GM12878 (cell line): ENCODE measurements at regions not wholly inside any gene's neighbourhood (a gene's known extent, or its start where the extent isn't known, plus 50 kb on each side); places are given as distances from the start of the nearest gene placed in this dataset.
A peak's percentile ranks its signal among the peaks of the same experiment; 100 is the strongest.

Experiments
- BCL11A ChIP-seq: IDR thresholded peaks from 2 replicates; pipeline ENCODE4 v1.6.1; 2011; ENCODE audit warnings: low read depth, low read length
- BHLHE40 ChIP-seq, 2 experiments: fragments of 450-650 bp in 1 of 2; IDR thresholded peaks; 2 replicates each; pipeline ENCODE4 v1.6.1; 2011 to 2017; ENCODE audit warnings: low read depth in 2 of 2, borderline replicate concordance in 1 of 2, improper control_type of control experiment in 1 of 2, low read length in 1 of 2, mild to moderate bottlenecking in 1 of 2
- CEBPB ChIP-seq, 2 experiments: fragments of 150-350 bp in 1 of 2; IDR thresholded peaks; 2 replicates each; pipeline ENCODE4 v1.6.1; 2012 to 2014; ENCODE audit warnings: low read depth in 2 of 2, low read length in 2 of 2, borderline replicate concordance in 1 of 2, inconsistent platforms in 1 of 2
- EED ChIP-seq: sonication (generic); IDR thresholded peaks from 2 replicates; pipeline ENCODE4 v1.6.1; 2016; ENCODE audit warnings: antibody characterized with exemption, low read depth
- ETV6 ChIP-seq, 2 experiments: fragments of 450-650 bp in 1 of 2; IDR thresholded peaks in 1 of 2; conservative IDR thresholded peaks in 1 of 2; 2 replicates each; pipeline ENCODE4 v1.6.1; 2014; ENCODE audit warnings: antibody characterized with exemption in 1 of 2, borderline replicate concordance in 1 of 2, low read depth in 1 of 2, mild to moderate bottlenecking in 1 of 2, moderate library complexity in 1 of 2
- GABPA ChIP-seq: IDR thresholded peaks from 2 replicates; pipeline ENCODE4 v1.6.1; 2014; ENCODE audit warnings: antibody characterized with exemption, low read depth, mild to moderate bottlenecking, inconsistent platforms
- IKZF1 ChIP-seq: fragments of 450-650 bp; conservative IDR thresholded peaks from 2 replicates; pipeline ENCODE4 v1.6.1; 2017; ENCODE audit warnings: antibody characterized with exemption, mild to moderate bottlenecking
- IRF4 ChIP-seq: IDR thresholded peaks from 2 replicates; pipeline ENCODE4 v1.6.1; 2011; ENCODE audit warnings: low read depth, low read length
- MEF2A ChIP-seq: IDR thresholded peaks from 2 replicates; pipeline ENCODE4 v1.6.1; 2011; ENCODE audit warnings: low read depth, mild to moderate bottlenecking, low read length, moderate library complexity; ENCODE audit not compliant: insufficient read depth
- MTA2 ChIP-seq: fragments of 450-650 bp; IDR thresholded peaks from 2 replicates; pipeline ENCODE4 v1.6.1; 2016; ENCODE audit warnings: low read depth, mild to moderate bottlenecking, moderate library complexity
- NFIC ChIP-seq: IDR thresholded peaks from 2 replicates; pipeline ENCODE4 v1.6.1; 2012; ENCODE audit warnings: low read depth, mild to moderate bottlenecking, inconsistent platforms, low read length, moderate library complexity
- PML ChIP-seq: IDR thresholded peaks from 2 replicates; pipeline ENCODE4 v1.6.1; 2012; ENCODE audit warnings: low read length, inconsistent platforms
- POU2F2 ChIP-seq: IDR thresholded peaks from 3 replicates; pipeline ENCODE4 v1.6.1; 2011; ENCODE audit warnings: low read depth, mild to moderate bottlenecking, low read length, borderline replicate concordance
- RUNX3 ChIP-seq: IDR thresholded peaks from 2 replicates; pipeline ENCODE4 v1.6.1; 2012; ENCODE audit warnings: low read length, inconsistent platforms
- SMC3 ChIP-seq: IDR thresholded peaks from 2 replicates; pipeline ENCODE4 v1.6.1; 2011; ENCODE audit warnings: low read length, improper control_type of control experiment, borderline replicate concordance
- TBL1XR1 ChIP-seq: IDR thresholded peaks from 2 replicates; pipeline ENCODE4 v1.6.1; 2012; ENCODE audit warnings: low read depth, low read length, improper control_type of control experiment
- ZBED1 ChIP-seq: IDR thresholded peaks from 2 replicates; pipeline ENCODE4 v1.6.1; 2016; ENCODE audit warnings: borderline replicate concordance
- ZNF274 ChIP-seq: IDR thresholded peaks from one replicate; pipeline ENCODE4 v1.8.0; 2011; ENCODE audit not compliant: insufficient read length, insufficient read depth
- TF ChIP-seq, protein P1 (sequence below): fragments of 450-650 bp; formaldehyde crosslinking; IDR thresholded peaks from 2 replicates; pipeline ENCODE4 v1.4.0; 2022; ENCODE audit warnings: mild to moderate bottlenecking, moderate library complexity
- TF ChIP-seq, protein P2 (sequence below): IDR thresholded peaks from 2 replicates; pipeline ENCODE4 v1.6.1; 2011; ENCODE audit warnings: borderline replicate concordance, low read depth, mild to moderate bottlenecking, moderate library complexity, low read length; ENCODE audit not compliant: insufficient read depth, poor library complexity, severe bottlenecking
- TF ChIP-seq, protein P3 (sequence below): IDR thresholded peaks from 2 replicates; pipeline ENCODE4 v1.6.1; 2012; ENCODE audit warnings: low read length, inconsistent platforms
- TF ChIP-seq, protein P4 (sequence below): fragments of 450-650 bp; IDR thresholded peaks from 2 replicates; pipeline ENCODE4 v1.6.1; 2016; ENCODE audit warnings: mild to moderate bottlenecking

DNA sequence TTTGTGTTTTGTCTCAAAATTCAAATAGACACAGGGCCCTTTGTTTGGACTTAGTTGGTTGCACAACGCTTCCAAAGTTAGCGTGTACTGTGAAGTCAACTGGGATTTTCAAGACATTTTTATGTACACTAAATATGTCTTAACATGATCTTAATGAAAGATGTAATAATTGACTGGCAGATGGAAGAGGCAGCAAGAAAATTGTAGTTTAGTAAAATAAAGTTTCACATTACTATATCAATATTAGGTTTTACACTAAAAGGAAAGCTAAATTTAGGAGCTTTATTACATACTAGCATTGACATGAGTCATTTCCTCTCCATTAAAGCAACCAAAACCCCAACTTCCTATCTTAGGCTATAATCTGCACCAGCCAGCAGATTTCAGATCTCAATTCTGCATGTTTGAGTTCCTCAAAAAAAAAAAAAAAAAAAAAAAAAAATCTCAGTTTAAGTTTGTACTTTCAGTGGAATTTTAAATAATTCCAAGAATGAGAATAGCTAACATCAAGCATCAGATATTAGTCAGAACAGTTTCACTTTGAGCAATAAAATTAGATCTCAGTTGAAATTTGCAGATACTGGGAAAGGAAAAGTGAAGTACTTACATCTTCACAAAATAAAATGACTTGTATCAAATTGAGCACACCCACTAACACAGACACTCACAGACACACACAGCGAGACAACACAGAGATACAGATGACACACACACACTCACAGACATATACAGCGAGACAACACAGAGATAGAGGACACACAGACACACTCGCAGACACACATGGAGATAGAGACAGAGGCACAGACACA is 346.6 kb upstream of the KLF6 start (continued):
- TF ChIP-seq MEF2A (peak; percentile 96), PML (peak; percentile 82; the same call in 1 of the 2 replicates), ZNF274 (no peak), IKZF1 (0 out of 2 replicates have a peak, but pooled peaks have one; percentile 42), BHLHE40 (IDR thresholded peaks at IDR 0.05; ENCODE audit: borderline replicate concordance in 1 of 2, low read depth in 2 of 2, low read length in 1 of 2) (peak in 1 of 2 experiments; percentile 9; a peak in 1 of 4 replicates), POU2F2 (0 out of 3 replicates have a peak, but pooled peaks have one; percentile 40), BCL11A (peak; percentile 47; the same call in 1 of the 2 replicates), ZBED1 (peak; percentile 75; the same call in 1 of the 2 replicates), NFIC (peak; percentile 100), SMC3 (no peak), IRF4 (peak; percentile 79; the same call in 1 of the 2 replicates), GABPA (peak; percentile 73), RUNX3 (peak; percentile 98), TBL1XR1 (peak; percentile 33; the same call in 1 of the 2 replicates), EED (peak; percentile 79), CEBPB (IDR thresholded peaks at IDR 0.05; ENCODE audit: borderline replicate concordance in 1 of 2, low read depth in 2 of 2, low read length in 2 of 2) (peak in 1 of 2 experiments; percentile 95; a peak in 2 of 4 replicates), ETV6 (conservative IDR thresholded peaks at IDR 0.05 in 1 of 2, IDR thresholded peaks at IDR 0.05 in 1 of 2; ENCODE audit: borderline replicate concordance in 1 of 2, low read depth in 1 of 2) (peak in 1 of 2 experiments; percentile 96; a peak in 2 of 4 replicates), MTA2 (peak; percentile 40; the same call in 1 of the 2 replicates)
- TF ChIP-seq, protein P1, sequence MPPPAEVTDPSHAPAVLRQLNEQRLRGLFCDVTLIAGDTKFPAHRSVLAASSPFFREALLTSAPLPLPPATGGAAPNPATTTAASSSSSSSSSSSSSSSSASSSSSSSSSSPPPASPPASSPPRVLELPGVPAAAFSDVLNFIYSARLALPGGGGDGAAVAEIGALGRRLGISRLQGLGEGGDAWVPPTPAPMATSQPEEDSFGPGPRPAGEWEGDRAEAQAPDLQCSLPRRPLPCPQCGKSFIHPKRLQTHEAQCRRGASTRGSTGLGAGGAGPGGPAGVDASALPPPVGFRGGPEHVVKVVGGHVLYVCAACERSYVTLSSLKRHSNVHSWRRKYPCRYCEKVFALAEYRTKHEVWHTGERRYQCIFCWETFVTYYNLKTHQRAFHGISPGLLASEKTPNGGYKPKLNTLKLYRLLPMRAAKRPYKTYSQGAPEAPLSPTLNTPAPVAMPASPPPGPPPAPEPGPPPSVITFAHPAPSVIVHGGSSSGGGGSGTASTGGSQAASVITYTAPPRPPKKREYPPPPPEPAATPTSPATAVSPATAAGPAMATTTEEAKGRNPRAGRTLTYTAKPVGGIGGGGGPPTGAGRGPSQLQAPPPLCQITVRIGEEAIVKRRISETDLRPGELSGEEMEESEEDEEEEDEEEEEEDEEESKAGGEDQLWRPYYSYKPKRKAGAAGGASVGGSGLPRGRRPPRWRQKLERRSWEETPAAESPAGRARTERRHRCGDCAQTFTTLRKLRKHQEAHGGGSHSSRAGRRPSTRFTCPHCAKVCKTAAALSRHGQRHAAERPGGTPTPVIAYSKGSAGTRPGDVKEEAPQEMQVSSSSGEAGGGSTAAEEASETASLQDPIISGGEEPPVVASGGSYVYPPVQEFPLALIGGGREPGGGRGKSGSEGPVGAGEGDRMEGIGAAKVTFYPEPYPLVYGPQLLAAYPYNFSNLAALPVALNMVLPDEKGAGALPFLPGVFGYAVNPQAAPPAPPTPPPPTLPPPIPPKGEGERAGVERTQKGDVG (CRISPR knock-in tag) = no peak
- TF ChIP-seq, protein P2, sequence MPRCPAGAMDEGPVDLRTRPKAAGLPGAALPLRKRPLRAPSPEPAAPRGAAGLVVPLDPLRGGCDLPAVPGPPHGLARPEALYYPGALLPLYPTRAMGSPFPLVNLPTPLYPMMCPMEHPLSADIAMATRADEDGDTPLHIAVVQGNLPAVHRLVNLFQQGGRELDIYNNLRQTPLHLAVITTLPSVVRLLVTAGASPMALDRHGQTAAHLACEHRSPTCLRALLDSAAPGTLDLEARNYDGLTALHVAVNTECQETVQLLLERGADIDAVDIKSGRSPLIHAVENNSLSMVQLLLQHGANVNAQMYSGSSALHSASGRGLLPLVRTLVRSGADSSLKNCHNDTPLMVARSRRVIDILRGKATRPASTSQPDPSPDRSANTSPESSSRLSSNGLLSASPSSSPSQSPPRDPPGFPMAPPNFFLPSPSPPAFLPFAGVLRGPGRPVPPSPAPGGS = peak; percentile 48
- TF ChIP-seq, protein P3, sequence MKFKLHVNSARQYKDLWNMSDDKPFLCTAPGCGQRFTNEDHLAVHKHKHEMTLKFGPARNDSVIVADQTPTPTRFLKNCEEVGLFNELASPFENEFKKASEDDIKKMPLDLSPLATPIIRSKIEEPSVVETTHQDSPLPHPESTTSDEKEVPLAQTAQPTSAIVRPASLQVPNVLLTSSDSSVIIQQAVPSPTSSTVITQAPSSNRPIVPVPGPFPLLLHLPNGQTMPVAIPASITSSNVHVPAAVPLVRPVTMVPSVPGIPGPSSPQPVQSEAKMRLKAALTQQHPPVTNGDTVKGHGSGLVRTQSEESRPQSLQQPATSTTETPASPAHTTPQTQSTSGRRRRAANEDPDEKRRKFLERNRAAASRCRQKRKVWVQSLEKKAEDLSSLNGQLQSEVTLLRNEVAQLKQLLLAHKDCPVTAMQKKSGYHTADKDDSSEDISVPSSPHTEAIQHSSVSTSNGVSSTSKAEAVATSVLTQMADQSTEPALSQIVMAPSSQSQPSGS = peak; percentile 96
- TF ChIP-seq, protein P4, sequence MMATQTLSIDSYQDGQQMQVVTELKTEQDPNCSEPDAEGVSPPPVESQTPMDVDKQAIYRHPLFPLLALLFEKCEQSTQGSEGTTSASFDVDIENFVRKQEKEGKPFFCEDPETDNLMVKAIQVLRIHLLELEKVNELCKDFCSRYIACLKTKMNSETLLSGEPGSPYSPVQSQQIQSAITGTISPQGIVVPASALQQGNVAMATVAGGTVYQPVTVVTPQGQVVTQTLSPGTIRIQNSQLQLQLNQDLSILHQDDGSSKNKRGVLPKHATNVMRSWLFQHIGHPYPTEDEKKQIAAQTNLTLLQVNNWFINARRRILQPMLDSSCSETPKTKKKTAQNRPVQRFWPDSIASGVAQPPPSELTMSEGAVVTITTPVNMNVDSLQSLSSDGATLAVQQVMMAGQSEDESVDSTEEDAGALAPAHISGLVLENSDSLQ = peak; percentile 58
